ENCODE measurements at regions not wholly inside any gene's neighbourhood (a gene's known extent, or its start where the extent isn't known, plus 50 kb on each side); places are given as distances from the start of the nearest gene placed in this dataset.

GRCh38 chr1:36643371-36644270, 160.9 kb upstream of the CSF3R start:
- DNase-seq (ENCODE audit: low read depth): no peak

- no peak for DNase-seq (ENCODE audit: low read depth)
Observed at GRCh38 chr1:36642802-36643201, 160.1 kb upstream of the CSF3R start.

- DNase-seq (ENCODE audit: low read depth): no peak
Observed at GRCh38 chr1:36641776-36642175, 159.1 kb upstream of the CSF3R start.

GRCh38 chr1:36639461-36639860, 156.7 kb upstream of the CSF3R start:
- no peak for DNase-seq (ENCODE audit: low read depth)

GRCh38 chr1:36638268-36638667, 155.6 kb upstream of the CSF3R start:
- DNase-seq (ENCODE audit: low read depth): no peak

- DNase-seq (ENCODE audit: low read depth): no peak
Observed at GRCh38 chr1:36636206-36636605, 153.5 kb upstream of the CSF3R start.

GRCh38 chr1:36635284-36635683, 152.6 kb upstream of the CSF3R start:
- no peak for DNase-seq (ENCODE audit: low read depth)

- no peak for DNase-seq (ENCODE audit: low read depth)
Observed at GRCh38 chr1:36628804-36629203, 146.1 kb upstream of the CSF3R start.

GRCh38 chr1:36626435-36626834, 143.7 kb upstream of the CSF3R start:
- DNase-seq (ENCODE audit: low read depth): no peak

GRCh38 chr1:36625935-36626310, 143.2 kb upstream of the CSF3R start:
- no peak for DNase-seq (ENCODE audit: low read depth)

GRCh38 chr1:36625253-36625934, 142.7 kb upstream of the CSF3R start:
- no peak for DNase-seq (ENCODE audit: low read depth)

- DNase-seq (ENCODE audit: low read depth): no peak
Observed at GRCh38 chr1:36624466-36624865, 141.8 kb upstream of the CSF3R start.

- no peak for DNase-seq (ENCODE audit: low read depth)
Observed at GRCh38 chr1:36622741-36623648, 140.3 kb upstream of the CSF3R start.

GRCh38 chr1:36621531-36621930, 138.8 kb upstream of the CSF3R start:
- no peak for DNase-seq (ENCODE audit: low read depth)

GRCh38 chr1:36620142-36620541, 137.4 kb upstream of the CSF3R start:
- DNase-seq (ENCODE audit: low read depth): no peak

GRCh38 chr1:36614991-36615390, 132.3 kb upstream of the CSF3R start:
- no peak for DNase-seq (ENCODE audit: low read depth)

GRCh38 chr1:36614571-36614970, 131.9 kb upstream of the CSF3R start:
- DNase-seq (ENCODE audit: low read depth): no peak

- DNase-seq (ENCODE audit: low read depth): no peak
Observed at GRCh38 chr1:36613721-36614120, 131.0 kb upstream of the CSF3R start.

GRCh38 chr1:36612881-36613280, 130.2 kb upstream of the CSF3R start:
- DNase-seq (ENCODE audit: low read depth): no peak

- DNase-seq (ENCODE audit: low read depth): no peak
Observed at GRCh38 chr1:36612121-36612520, 129.4 kb upstream of the CSF3R start.

GRCh38 chr1:36609241-36610027, 126.7 kb upstream of the CSF3R start:
- DNase-seq (ENCODE audit: low read depth): no peak

GRCh38 chr1:36608272-36608671, 125.6 kb upstream of the CSF3R start:
- no peak for DNase-seq (ENCODE audit: low read depth)

Measured in stimulated activated CD8-positive, alpha-beta memory T cell treated with anti-CD3 and anti-CD28 coated beads, Interleukin-12 subunit alpha, Interleukin-12 subunit beta, amount 100 ng/mL, for 4 hours (primary cell).